HG03432 (cell line): ENCODE measurements at regions not wholly inside any gene's neighbourhood (a gene's known extent, or its start where the extent isn't known, plus 50 kb on each side); places are given as distances from the start of the nearest gene placed in this dataset.

Source experiments
- ATAC-seq: cut with Tn5 transposase; IDR thresholded peaks from one replicate; pipeline ENCODE4 v1.9.1; 2021; ENCODE audit warnings: mild to moderate bottlenecking, moderate library complexity; ENCODE audit not compliant: unreplicated experiment

DNA sequence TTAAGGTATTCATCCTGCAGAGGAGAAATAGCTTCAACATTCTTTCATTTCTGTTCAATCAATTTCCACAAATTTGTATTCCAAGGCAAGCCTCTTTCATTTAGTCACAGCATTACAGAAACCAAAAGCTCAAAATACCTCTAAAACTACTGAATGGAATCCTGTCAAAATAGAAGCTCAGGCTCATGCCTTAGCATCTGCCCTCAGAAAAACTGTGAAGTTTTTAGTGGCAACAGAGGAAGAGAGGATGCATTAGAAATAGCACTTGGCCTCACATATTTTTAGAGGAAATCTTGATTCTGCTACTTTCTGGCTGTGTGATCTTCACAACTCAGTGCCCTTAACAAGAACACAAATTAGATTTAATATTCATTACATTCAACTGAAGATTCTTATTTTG lies 69.1 kb upstream of the GALNT13 start:
- ATAC-seq: no peak

DNA sequence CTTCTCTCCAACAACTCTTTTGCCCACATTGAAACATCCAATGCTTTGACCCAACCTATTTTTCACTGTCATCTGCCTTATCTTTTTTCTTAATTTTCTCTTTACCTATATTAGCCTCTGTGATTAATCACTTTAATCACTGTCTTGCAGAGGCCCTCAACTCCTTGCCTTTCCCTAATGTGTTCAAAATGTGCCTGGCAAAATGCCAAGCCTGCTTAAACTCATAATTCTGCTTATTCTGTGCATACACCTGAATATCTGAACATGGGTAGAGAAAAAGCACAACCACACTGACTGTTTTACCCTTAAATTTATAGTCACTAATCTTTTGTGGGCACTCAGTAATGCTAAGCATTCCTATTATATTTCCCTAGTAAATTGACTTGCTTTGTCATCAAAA lies 63.0 kb upstream of the GALNT13 start:
- ATAC-seq: no peak

DNA sequence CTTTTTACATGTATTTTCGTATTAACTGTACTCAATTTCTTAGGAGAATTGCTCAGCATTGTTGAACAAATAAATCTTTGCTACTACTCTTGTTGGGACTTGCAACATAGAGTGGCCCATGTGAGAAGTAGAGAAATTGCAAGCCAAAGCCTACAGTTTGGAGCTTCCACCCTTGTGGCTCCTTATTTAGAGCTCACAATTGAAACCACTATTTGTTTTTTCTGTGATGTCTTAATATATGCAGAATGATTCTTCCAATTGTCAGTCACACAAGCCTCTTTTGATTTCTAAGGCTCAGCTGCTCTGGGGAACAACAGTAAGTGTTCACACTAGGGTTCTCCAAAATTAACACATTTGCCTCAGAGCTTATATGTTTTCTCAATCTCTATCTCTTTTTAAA lies 60.2 kb upstream of the GALNT13 start:
- no peak for ATAC-seq

DNA sequence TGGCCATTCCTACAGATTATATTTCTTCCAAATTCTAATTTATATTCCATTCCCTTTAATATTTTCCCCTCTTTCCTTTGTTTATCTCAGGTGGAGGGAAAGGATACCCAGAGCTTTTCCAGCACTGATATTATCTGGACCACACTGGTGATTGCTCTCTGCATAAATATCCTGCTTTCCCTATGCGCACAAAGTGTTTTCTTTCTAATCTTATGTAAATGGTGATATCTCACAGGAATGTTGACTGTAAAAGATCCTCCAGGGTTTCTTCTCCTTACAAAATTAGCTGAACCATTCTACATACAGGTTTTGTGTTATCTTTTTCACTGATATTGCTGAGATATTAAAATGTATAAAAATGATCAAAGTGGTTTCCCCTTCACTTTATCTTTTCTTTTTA lies 59.1 kb upstream of the GALNT13 start:
- ATAC-seq: no peak

DNA sequence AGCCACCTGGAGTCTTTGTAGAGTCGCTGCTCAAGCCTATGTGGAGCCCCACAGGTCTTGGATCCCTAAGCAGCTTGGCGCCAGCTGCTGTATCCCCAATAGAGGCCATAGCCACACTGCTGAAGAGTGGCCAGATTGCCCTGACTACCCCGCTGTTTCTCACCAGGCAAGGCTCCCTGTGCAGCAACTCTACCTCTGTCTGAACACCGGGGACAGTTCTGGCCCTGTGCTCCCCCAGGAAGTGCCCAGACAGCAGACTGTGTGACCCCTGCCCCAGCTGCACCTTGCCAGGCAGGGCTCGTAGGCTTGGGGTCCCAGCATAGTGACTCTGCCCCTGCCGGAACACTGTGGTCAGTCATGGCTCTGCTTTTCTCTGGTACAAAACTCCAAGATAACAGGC lies 53.5 kb upstream of the GALNT13 start:
- no peak for ATAC-seq

DNA sequence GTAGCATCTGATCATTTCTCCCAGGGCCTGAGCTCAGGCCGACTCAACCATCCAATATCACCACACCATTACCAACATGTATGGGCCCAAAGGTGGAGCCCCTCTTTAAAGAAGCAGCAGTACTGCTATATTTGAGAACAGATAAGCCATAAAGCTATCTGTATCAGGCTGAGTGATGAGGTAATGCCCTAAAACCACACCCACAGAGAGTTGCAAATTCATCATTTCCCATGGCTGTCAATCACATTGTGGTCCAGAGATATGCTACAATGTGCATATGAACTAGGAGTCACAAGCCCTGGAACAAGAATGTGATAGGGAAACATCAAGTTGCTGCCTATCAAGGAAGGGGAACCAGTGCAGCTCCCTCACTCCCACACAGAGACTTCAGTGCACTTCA lies 52.6 kb upstream of the GALNT13 start:
- no peak for ATAC-seq

DNA sequence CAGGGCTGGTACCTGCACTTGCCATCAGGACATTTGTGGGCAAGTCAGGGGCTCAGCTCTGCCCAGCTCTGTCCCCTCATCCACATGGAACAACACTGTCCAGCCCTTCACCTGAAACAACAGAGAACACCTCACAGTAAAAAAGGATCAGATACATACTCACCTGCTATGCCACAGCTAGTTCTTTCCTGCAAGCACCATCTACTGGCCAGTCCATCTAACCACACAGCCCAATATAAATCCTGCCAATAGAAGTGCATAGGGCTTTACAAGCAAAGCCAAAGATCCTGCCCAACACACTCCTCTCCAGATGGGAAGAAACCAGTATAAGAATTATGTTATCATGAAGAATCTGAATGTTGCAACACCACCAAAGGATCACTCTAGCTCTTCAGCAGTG lies 52.2 kb upstream of the GALNT13 start:
- no peak for ATAC-seq
